ENCODE measurements at regions not wholly inside any gene's neighbourhood (a gene's known extent, or its start where the extent isn't known, plus 50 kb on each side); places are given as distances from the start of the nearest gene placed in this dataset.

DNA sequence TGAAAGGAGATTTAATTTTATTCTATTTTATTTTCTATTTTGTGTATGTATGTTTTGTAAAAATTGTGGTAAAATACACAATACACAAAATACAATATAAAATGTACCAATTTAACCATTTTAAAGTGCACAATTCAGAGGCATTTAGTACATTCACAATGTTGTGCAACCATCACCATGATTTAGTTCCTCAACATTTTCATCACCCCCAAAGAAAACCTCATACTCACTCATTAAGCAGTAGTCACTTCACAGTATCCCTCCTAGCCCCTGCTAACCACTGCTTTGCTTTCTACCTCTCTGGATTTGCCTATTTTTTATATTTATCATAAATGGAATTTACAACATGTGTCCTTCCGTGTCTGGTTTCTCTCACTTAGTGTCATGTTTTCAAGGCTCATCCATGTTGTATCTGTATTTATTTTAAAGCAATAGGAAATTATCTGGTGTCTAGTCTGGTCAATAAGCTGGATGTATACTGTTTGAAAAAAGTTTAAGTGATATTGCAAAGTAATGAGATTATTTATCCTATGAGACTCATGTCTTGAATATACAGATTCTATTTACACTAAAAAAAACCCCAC, 77.9 kb upstream of the GLS start:
- Histone ChIP-seq H4K20me1 (replicated peaks; ENCODE audit: control insufficient read depth, extremely low read depth, insufficient read depth, low read length) (no peaks in the 10 kb centered on the region), H3K9me1 (replicated peaks; ENCODE audit: control insufficient read depth, extremely low read depth, insufficient read depth, low read length) (no peaks in the 10 kb centered on the region), H3K36me3 (ENCODE audit: control insufficient read depth in 2 of 2, extremely low read depth in 1 of 2, insufficient read depth in 2 of 2, low read length in 2 of 2) (no peaks in the 10 kb centered on the region), H3K4me2 (ENCODE audit: insufficient read depth, low read length) (no peak overlapping the region), H3K9ac (replicated peaks; ENCODE audit: extremely low read depth, insufficient read depth, low read length) (no peak overlapping the region), H3K4me3 (replicated peaks in 1 of 3; ENCODE audit: insufficient read depth in 1 of 3, low read depth in 1 of 3, low read length in 3 of 3) (no peak overlapping the region), H3K79me2 (ENCODE audit: control insufficient read depth, insufficient read depth, low read length) (no peaks in the 10 kb centered on the region), H3K27me3 (ENCODE audit: control insufficient read depth in 2 of 2, insufficient read depth in 2 of 2, low read length in 2 of 2) (no peaks in the 10 kb centered on the region), H2AFZ (ENCODE audit: low read depth, low read length) (no peak overlapping the region), H3K4me1 (ENCODE audit: control insufficient read depth, extremely low read depth, insufficient read depth, low read length) (peaks cover 2% of the 10 kb centered on the region), H3K9me3 (replicated peaks; ENCODE audit: control insufficient read depth, insufficient read depth, low read length) (no peaks in the 10 kb centered on the region), H3K27ac (ENCODE audit: insufficient read depth, low read depth, low read length) (no peak overlapping the region)
- dilution Hi-C loops (cut with MboI; ENCODE audit: extremely low pct_ligation_motif_present, low sequenced_read_pairs) = no loop called here
- no TSS peak for BruUV-seq (replicated peaks)
- no peak for DNase-seq (ENCODE audit: low read depth, low spot score)
- intact Hi-C loops (cut with micrococcal nuclease) = loop anchor here (5.0 kb wide), 3 partner anchors 155 to 470 kb away; partner anchors contain the start of gene NAB1
- TF ChIP-seq JUN (IDR thresholded peaks at IDR 0.05; ENCODE audit: borderline replicate concordance, insufficient read depth, insufficient read length, low read depth) (no peak), FOS (IDR thresholded peaks at IDR 0.05; ENCODE audit: borderline replicate concordance, insufficient read depth, low read length) (no peak), POLR2AphosphoS5 (IDR thresholded peaks at IDR 0.05; ENCODE audit: insufficient read depth, low read depth, low read length) (no peak), POLR2A (IDR thresholded peaks at IDR 0.05; ENCODE audit: low read depth, low read length) (no peak), GATA2 (IDR thresholded peaks at IDR 0.05; ENCODE audit: insufficient read depth, insufficient read length, low read depth, low read length) (no peak), MYC (IDR thresholded peaks at IDR 0.05; ENCODE audit: low read depth, low read length) (no peak), EZH2 (IDR thresholded peaks at IDR 0.05; ENCODE audit: borderline replicate concordance, low read depth, low read length, severe bottlenecking) (no peak)
- TF ChIP-seq, protein P1, sequence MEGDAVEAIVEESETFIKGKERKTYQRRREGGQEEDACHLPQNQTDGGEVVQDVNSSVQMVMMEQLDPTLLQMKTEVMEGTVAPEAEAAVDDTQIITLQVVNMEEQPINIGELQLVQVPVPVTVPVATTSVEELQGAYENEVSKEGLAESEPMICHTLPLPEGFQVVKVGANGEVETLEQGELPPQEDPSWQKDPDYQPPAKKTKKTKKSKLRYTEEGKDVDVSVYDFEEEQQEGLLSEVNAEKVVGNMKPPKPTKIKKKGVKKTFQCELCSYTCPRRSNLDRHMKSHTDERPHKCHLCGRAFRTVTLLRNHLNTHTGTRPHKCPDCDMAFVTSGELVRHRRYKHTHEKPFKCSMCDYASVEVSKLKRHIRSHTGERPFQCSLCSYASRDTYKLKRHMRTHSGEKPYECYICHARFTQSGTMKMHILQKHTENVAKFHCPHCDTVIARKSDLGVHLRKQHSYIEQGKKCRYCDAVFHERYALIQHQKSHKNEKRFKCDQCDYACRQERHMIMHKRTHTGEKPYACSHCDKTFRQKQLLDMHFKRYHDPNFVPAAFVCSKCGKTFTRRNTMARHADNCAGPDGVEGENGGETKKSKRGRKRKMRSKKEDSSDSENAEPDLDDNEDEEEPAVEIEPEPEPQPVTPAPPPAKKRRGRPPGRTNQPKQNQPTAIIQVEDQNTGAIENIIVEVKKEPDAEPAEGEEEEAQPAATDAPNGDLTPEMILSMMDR (IDR thresholded peaks at IDR 0.05; ENCODE audit: extremely low read depth in 1 of 2, insufficient read depth in 1 of 2, low read depth in 1 of 2, low read length in 2 of 2) = no peak
- TF ChIP-seq, protein P2, sequence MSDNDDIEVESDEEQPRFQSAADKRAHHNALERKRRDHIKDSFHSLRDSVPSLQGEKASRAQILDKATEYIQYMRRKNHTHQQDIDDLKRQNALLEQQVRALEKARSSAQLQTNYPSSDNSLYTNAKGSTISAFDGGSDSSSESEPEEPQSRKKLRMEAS (IDR thresholded peaks at IDR 0.05; ENCODE audit: insufficient read depth, insufficient read length) = no peak
- CTCF ChIA-PET = interaction anchor here (1.0 kb wide), 1 partner anchor 22 kb away, joined by 5 read pairs; no protein-coding TSS in a partner anchor
- POLR2A ChIA-PET = no interaction called here
- no peak for FAIRE-seq
